HL-60 (cell line): ENCODE measurements at regions not wholly inside any gene's neighbourhood (a gene's known extent, or its start where the extent isn't known, plus 50 kb on each side); places are given as distances from the start of the nearest gene placed in this dataset.

ENCODE experiments used
- GABPA ChIP-seq: IDR thresholded peaks from 2 replicates; pipeline ENCODE4 v1.6.1; 2012; ENCODE audit warnings: low read depth
- POLR2AphosphoS5 ChIP-seq: IDR thresholded peaks from 2 replicates; pipeline ENCODE4 v1.6.1; 2012; ENCODE audit warnings: low read depth
- TF ChIP-seq, protein P1 (sequence below): IDR thresholded peaks from one replicate; pipeline ENCODE4 v1.5.1; 2011; ENCODE audit warnings: low read length, control low read depth, inconsistent platforms; ENCODE audit not compliant: insufficient read depth

GRCh38 chr13:54676526-54677113 lies 1648.0 kb downstream of the OLFM4 start:
- TF ChIP-seq, protein P1, sequence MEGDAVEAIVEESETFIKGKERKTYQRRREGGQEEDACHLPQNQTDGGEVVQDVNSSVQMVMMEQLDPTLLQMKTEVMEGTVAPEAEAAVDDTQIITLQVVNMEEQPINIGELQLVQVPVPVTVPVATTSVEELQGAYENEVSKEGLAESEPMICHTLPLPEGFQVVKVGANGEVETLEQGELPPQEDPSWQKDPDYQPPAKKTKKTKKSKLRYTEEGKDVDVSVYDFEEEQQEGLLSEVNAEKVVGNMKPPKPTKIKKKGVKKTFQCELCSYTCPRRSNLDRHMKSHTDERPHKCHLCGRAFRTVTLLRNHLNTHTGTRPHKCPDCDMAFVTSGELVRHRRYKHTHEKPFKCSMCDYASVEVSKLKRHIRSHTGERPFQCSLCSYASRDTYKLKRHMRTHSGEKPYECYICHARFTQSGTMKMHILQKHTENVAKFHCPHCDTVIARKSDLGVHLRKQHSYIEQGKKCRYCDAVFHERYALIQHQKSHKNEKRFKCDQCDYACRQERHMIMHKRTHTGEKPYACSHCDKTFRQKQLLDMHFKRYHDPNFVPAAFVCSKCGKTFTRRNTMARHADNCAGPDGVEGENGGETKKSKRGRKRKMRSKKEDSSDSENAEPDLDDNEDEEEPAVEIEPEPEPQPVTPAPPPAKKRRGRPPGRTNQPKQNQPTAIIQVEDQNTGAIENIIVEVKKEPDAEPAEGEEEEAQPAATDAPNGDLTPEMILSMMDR: no peak
- no peak for TF ChIP-seq GABPA
- no peak for TF ChIP-seq POLR2AphosphoS5
